DMS 273 treated with DMSO at 0.1 percent for 48 hours (cell line): ENCODE measurements at regions not wholly inside any gene's neighbourhood (a gene's known extent, or its start where the extent isn't known, plus 50 kb on each side); places are given as distances from the start of the nearest gene placed in this dataset.
A peak's percentile ranks its signal among the peaks of the same experiment; 100 is the strongest.
"Not testable (repeated sequence)": the region's sequence is repeated elsewhere in the genome, so short reads cannot be mapped to it uniquely, and the experiment has no call there.

ENCODE experiments used
- DNase-seq: peaks from one replicate; lab custom pipeline; 2025; lab: John Stamatoyannopoulos, UW

DNA sequence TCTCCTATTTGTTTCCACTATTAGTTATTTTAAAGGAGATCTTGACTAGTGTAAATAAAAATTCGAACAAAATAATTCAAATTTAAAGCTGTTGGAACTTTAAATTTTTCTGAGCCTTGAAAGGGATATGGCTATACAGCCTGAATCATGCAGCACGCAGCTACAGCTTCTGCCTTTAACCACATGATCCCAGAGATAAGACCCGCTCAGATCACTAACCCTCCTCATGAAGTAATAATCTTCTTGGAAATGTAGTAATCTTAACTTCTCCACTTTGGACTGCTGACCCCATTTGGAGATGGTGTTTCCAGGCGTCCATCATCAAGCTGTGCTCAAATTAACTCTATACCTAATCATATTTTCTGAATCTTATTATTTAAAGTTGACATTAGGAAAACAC is 336.6 kb downstream of the DSC3 start:
- no peak for DNase-seq

DNA sequence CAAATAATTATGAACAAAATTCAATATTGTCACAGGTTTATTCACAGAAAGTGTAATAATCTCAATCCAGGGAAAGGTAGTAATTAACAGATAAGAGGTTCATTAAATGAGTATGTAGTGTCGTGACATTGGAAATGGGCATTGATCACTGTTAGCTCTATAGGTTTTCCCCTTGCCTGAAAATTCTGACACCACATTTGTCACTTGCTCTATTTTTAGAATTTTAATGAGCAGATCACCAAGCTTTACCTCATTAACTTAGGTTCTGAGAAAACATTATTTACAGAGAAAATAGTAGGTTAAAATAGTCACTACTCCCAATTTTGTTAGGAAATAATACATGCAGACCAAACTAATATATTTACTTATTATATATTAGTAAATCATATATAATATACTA is 344.0 kb downstream of the DSC3 start:
- DNase-seq = no peak

DNA sequence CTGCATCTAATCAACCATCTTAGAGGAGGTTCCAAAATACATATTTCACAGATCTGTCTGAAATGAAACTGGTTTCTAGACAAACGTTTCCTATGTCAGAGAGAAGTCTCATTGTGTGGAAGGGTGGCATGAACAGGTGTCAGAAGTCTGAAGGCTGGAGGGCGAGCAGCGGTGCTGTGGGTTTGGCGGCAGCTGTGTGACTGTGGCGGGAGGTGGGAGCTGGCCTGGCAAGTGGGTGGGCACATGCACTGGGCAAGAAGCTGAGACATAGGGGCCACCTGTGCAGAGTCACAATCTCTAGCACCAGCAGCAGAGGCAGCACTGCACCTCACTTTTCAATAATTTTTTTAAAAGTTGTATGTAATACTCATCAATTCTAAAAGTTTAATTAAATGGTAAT is 346.3 kb downstream of the DSC3 start:
- DNase-seq = no peak

DNA sequence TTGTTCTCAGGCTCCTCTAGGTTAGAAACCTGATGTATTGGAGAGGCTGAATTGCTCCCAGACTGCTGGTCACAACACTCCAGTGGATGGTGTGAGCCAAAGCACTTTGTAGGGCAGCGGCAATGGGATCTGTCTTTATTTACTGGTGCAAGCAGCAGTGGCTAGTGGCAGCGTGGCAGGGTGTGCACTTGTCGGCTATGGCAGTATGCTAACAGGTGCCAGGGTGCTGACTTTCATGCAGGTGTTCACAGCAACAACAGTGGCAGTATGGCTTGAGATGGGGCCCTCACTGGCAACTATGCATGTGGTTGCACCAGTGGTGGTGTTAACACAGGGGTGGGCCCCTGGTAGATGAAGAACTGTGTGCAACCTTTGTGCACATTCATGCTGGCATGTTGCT is 347.8 kb downstream of the DSC3 start:
- no peak for DNase-seq

DNA sequence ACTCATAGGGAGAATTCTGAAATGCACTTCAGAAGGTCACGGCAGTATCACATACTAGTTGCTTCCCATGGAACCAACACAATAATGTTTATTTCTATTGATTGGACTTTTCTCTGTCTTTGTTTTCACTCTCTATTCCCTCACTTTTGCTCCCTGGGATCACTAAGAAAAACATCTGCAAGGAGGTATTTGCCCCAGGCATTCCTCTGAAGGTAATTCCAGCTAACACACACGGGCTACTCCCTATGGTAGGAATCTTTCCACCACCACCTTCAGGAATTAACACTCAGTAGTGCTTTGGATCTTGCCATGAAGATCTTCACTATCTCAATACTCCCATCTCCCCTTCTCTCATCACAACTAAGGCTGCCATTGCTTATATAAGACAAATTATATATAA is 353.3 kb downstream of the DSC3 start:
- DNase-seq = no peak

DNA sequence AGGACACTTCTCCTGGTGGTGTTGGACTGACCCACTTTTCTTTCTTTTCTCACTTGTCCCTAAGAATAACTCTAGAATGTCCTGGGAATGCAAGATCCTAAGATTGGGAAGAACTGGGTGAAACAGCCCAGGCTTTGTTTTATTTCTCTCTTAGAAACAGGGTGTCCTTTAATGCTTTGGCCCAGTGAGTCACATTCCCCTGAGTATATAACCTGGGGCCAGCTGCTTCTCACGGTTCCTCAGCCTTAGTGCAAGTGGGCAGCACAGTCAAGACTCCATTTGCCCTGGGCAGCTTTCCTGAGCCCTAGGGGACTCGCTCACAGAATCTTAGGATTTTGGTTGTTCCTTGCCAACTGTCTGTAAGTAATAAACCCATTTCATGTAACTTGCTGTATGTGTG is 355.0 kb downstream of the DSC3 start:
- DNase-seq = no peak

DNA sequence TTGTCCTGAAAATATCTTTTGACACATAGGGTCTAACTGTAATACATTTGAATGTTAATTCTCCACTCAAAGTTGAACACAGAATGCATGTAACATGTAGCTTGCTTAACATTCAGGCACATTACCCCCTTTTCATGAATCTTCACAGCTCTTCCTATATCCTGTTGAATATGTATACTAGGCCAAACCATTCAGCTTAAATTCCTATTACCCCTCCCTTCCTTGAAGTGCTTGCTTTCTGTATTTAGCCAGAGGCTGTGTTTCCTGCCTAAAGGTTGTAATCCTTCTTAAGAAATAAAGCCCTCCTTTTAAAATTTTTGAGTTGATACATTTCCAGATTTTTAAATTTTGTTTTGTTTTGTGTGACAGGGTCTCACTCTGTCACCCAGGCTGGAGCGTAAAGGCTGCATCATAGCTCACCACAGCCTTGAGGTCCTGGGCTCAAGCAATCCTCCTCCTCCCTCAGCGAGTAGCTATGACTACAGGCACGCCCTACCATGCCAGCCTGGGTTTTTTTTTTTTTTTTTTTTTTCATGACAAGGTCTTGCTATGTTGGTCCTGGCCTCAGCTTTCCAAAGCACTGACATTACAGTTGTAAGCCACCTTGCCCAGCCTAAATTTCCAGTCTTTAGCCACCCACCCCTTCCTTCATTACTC is 357.6 kb downstream of the DSC3 start:
- no peak for DNase-seq

DNA sequence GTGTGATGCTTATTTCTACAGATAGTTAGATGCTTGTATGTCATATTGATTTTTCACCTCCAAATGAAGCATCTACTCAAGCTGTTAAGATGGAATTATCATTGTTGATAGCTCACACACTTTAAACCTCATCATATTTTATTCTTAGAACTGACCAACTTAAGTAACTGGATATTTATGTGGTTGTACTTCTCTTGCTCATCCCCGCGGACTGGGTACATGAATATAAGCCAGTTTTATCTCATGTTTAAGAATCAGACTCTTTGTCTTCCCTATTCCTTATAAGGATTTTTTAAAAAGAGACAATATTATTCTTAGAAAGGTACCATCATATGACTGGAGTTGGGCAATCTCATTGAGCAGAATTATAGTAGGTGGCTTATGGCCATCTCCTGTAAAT is 358.7 kb downstream of the DSC3 start:
- DNase-seq = no peak

DNA sequence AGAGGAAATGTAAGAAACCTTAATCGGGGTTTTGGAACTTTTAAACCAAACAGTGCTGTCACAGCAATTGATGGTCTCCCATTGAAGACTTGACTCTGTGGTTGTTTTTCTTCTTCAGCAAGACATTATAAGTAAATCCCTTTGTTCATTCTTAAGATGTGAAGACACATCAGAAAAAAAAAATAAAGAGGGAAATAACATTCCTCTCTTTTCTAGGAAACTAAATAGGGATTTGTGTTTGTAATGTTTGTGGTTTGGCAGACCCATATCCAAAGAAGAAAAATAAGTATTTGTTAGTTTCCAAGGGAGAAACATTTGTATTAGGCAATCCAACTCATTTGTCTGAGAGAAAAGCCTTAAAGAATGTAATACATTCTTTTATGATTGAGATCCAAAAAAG is 359.9 kb downstream of the DSC3 start:
- no peak for DNase-seq

DNA sequence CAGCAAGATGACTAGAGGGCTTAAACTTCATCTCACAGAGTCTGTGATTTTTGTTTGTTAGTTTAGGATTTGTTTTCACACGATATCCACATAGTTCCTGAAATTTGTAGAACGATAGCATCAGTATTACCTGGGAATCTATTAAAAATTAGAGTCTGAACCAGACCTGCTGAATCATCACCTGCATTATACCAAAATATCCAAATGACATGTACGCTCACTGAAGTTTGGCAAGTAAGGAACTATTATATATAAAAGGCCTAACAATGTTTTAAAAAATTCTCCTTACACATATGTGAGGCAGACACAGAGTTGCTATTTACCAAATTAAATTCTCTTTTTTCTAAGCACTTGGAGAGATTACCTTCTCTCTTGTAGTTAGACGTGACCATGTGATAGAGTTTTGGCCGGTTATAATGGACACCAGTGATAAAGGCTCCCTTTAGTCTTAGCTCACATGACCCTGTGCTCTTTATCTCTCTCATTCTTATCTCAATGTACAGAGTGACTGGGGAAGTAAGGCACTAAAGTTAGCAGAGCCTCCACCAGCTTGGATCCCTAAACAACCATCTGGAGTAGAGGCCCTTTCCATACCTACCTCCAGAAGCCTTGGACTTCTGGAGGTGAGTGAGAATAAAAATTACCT is 363.1 kb downstream of the DSC3 start:
- DNase-seq = no peak

DNA sequence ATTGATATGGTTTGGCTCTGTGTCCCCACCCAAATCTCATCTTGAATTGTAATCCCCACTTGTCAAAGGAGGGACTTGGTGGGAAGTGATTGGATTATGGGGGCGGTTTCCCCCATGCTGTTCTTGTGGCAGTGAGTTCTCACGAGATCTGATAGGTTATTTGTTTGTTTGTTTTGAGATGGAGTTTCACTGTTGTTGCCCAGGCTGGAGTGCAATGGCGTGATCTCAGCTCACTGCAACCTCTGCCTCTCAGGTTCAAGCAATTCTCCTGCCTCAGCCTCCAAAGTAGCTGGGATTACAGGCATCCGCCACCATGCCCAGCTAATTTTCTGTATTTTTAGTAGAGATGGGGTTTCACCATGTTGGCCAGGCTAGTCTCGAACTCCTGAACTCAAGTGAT is 364.7 kb downstream of the DSC3 start:
- DNase-seq = not testable (repeated sequence)

DNA sequence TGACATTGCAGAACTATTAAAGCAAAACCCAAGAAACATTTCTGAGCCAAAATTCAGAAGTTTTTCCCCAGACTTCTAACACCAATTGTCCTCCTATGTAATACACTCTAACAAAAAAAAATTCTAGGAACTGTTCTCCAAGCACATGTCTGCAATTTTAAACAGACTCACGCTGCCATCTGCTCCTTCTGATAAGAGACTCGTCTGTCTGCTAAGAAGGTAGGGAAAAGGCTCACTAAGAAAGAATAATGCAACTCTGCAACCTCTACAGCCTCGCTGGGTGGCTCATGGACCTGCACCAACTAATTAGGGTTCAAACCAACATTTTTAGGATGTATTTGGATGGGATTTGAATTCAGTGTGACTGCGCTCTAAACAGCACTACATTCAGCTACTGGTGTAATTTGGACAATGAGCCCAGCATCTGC is 366.5 kb downstream of the DSC3 start:
- DNase-seq = peak; percentile 9

DNA sequence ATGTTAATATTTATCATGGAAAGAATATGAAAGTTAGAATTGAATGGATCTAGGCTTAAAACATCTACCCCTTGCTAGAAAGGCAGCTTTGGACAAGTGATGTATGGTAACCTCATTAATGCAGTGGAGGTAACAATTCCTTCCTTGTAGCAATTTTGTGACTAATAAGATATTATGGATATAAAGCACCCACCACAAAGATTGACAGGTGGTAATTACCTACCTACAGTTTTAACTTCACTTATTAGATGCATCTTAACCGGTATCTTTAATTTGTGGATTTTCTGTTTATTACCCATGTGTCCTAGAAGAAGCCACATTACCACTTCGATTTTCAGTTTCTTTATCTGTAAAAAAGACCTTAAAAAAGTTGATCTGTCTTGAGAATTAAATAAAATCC is 367.0 kb downstream of the DSC3 start:
- DNase-seq = no peak

DNA sequence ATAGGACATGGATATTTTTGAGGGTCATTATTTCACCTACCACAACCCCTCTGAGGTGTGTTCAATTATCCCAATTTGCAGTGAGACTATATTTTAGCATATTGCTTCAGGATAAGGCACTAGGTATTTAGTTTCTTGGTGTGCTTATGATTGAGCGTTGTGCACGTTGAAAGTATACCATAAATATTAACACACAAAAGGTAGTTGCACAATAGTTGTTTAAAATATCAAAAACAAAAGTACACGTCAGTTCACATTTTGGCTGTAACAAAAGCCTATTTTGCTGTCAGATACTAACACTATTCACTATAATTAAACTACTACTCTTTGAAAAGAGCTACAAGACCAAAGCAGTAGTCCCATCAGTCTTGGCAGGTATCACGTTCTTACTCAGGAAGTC is 367.5 kb downstream of the DSC3 start:
- DNase-seq = no peak

DNA sequence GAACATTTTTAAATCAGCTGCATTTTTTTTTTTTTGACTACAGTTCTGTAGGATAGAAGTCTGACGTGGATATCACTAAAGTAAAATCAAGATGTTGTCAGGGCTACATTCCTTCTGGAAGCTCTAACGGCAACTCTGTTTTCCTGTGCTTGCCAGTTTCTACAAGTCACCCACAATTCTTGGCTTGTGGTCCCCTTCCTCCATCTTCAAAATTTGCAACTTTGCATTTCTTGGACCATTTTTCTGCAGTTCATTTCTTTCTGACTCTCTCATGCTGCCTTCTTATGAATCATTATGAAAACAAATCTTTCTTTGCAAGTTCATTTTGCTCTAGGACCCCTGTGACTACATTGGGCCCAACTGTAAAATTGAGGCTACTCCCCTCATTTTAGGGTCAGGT is 367.9 kb downstream of the DSC3 start:
- no peak for DNase-seq

DNA sequence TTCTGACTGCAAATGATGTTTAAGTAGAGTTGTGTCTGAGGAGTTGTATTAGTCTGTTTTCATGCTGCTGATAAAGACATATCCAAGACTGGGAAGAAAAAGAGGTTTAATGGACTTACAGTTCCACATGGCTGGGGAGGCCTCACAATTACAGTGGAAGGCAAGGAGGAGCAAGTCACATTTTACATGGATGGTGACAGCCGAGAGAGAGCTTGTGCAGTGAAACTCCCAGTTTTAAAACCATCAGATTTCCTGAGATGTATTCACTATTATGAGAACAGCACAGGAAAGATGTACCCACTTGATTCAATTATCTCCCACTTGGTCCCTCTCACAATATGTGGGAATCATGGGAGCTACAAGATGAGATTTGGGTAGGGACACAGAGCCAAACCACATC is 370.1 kb downstream of the DSC3 start:
- not testable (repeated sequence) for DNase-seq

DNA sequence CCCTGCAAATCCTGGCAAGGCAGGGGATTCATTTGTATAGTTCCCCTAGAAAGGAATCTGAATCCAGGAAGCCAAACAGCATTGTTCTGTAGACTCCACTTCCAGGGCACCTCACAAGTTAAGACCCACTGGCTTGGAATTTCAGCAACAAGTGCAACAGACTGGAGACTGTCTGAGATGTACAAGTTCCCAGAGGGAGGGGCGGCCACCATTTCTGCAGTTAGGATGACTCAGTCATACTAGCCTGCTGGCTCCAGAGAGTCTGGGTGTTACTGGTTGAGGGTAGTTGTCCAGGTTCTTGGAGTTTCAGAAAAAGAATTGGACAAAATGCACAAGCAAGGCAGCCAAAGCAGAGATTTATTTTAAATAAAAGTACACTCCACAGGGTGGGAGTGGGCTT is 384.2 kb downstream of the DSC3 start:
- no peak for DNase-seq

DNA sequence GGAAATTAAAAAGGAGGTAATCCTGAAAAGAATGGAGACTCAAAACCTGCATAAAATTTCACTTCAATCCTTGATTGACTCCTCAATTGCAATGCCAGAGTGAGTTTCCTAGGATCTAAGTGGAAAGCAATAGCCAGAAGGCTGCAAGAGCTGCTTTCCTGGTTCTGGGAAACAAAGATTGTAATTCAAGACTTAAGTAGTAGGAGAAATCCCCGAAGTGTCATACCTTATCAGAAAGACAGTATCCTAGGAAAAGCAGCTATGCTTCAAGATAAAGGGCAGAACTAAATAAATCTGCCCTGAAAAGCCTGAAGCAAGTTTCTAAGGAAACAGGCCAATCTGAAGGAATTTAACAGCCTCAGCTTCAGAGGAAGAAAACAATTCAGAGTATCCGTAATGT is 390.2 kb downstream of the DSC3 start:
- DNase-seq = no peak

DNA sequence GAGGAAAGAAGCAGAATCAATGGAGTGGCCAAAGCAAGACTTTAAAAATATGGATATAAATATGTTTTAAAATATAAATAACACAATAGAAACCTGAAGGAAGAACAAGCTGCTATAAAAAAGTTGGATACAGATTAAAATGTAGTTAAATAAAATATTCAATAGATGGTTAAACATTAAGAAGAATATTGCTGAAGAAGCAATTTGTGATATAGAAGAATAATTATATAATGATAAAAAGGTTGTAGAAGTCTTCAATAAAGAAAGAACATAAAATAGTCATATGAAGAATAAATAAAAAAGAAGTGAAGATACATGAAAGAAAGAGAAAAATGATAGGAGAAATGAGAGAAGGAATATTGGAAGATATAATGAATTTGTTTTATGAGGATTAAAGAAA is 392.0 kb downstream of the DSC3 start:
- no peak for DNase-seq

DNA sequence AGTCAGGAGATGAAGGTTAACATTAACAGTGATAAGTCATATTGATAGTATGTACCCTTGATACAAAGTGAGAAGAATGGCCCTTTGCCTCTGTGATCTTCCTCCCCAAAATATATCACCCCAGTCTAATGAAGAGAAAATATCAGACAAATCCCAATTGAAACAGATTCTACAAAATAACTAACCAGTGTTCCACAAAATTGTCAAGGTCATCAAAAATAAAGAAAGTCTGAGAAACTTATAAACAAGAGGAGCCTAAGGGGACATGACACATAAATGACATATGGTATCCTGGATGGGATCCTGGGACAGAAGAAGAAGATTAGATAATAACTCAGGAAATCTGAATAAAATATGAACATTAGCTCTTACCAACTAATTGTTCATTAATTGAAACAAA is 398.4 kb downstream of the DSC3 start:
- DNase-seq = no peak

DNA sequence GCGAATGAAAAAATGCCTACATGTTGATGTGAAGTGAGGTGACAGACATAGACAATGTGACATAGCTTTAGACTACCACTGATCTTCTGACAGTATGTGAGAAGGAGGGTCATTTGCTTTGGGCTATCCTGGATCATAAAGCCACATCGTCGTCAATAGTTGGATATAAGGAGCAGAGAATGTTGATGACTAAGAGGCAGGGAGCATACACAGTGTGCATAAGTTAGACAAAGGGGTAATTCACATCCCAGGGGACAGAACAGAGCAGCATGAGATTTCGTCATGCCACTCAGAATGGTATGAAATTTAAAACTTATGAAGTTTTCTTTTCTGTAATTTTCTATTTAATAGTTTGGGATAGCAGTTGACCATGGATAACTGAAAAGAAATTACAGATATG is 403.2 kb downstream of the DSC3 start:
- no peak for DNase-seq

DNA sequence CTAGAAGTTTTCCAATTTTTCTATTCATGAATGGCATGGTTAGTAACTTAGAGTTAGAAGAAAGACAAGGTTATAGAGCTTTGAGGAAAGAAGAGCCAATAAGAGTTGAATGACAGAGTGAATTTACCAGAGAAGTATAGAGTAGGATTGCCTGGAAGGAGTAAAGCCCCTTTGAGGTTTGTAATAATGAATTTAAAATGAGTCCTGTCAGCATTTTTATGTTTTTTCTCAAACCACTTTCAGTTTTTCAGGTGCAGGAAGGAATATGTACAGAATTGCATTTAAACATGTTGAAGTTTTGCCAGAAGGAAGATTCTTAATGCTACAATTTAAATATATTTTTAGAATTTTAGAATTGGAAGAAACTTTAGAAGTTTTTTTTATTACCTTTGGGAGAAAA is 408.3 kb downstream of the DSC3 start:
- DNase-seq = no peak

DNA sequence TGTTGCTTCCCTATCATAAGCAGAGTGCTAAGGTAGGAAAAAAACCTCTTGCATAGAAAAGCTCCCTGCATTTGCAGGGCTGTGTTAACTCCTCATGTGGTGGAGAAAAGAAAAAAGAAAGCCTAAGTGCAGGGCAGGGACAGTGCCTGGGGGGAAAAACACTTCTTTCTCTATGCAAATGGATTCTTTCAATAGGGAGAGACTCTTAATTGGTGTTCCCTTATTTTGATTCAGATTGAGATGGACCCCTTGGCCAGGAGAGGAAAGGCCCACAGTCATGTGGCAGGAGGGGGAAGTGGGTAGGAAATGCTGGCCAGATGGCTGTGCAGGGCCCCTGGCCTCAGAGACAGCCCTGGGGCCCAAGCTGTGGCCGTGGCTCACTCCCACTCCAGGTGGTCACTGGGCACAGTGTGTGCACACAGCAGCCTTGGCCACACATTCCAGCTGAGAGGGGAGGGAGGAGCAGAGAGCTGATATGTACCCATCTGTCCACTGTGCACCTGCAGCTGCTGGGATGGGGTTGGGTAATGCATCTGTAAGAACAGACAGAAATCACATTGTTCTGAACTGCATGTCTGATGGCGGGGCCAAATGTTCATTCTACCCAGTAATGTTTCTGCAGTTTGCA is 410.4 kb downstream of the DSC3 start:
- DNase-seq = no peak

DNA sequence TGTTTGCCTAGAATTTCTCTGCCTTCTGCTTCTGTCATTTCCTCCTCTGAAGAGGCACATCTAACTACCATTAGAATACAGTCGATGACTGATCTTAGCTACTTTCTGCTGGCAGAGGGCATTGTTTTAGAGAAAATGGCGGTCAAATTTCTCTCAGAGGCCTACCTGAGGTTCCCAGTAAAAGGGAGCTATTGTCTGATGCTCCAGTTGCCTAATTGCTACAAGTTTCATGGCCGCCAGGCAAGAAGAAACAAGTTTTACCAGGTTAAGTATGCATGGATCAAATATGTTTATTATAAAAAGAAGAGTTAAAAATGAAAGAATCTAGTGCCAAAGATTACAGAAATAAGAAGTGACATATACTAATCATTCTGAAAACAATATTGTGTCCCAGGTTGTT is 416.6 kb downstream of the DSC3 start:
- no peak for DNase-seq
